Stimulated activated CD8-positive, alpha-beta memory T cell treated with anti-CD3 and anti-CD28 coated beads, Interleukin-4, amount 100 ng/mL, for 24 hours (primary cell): ENCODE measurements at regions not wholly inside any gene's neighbourhood (a gene's known extent, or its start where the extent isn't known, plus 50 kb on each side); places are given as distances from the start of the nearest gene placed in this dataset.

Experiments used
- DNase-seq: peaks from one replicate; pipeline ENCODE4 v3.0.0-alpha.2; 2020; ENCODE audit warnings: low read depth

DNA sequence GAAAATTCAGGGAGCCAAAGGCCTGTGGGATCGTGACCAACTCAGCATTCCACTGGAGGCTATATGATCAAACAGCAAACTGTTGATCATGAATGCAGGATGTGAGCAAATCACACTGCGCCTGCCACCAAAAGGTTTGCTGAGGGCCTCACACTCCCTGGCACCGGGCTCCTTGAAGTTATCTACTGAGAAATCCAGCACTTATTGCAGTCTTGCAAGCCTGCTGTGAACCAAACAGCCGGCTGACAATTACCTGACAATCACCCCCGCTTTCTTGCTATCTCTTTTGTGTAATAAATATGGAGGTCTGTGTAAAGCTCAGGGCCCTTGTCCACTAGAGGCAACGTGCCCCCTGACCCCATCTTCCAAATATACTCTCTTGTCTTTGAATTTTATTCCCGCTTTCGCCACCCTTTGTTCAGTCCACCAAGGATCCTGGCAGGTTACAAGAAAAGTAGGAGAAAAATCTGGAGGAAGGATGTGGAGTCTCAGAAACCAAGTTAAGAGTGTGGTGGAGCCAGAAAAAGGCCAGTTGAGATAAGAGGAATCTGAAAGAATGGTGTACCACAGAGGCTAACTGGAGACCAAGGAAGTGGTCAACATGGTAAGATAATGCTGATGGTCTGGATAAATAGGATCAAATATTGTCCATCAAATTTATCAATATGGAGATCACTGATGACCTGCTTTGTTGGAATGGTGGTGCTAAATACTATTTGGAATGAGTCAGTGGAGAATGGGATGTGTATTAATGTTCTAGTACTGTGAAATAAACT lies 229.2 kb downstream of the ALX1 start:
- DNase-seq = no peak

- no peak for DNase-seq
Observed at GRCh38 chr12:85509857-85510256, 229.8 kb downstream of the ALX1 start.

DNA sequence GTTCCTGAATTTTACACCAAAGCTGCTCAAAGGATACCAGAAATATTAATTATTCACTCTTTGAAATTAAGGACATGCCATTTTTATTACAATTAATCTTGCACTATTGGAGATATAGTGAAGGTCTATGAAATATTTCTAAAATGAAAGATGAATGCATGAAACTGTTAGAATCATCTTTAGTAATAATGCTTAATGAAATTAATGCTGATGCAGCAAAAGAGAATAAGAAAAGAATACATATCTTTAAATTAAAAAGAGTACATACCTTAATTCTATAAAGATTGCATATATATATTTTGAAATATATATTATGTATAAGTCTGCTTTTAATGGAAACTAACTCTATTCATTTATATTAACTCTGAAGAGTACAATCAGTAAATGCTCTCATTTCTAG lies 236.0 kb downstream of the ALX1 start:
- DNase-seq = no peak

DNA sequence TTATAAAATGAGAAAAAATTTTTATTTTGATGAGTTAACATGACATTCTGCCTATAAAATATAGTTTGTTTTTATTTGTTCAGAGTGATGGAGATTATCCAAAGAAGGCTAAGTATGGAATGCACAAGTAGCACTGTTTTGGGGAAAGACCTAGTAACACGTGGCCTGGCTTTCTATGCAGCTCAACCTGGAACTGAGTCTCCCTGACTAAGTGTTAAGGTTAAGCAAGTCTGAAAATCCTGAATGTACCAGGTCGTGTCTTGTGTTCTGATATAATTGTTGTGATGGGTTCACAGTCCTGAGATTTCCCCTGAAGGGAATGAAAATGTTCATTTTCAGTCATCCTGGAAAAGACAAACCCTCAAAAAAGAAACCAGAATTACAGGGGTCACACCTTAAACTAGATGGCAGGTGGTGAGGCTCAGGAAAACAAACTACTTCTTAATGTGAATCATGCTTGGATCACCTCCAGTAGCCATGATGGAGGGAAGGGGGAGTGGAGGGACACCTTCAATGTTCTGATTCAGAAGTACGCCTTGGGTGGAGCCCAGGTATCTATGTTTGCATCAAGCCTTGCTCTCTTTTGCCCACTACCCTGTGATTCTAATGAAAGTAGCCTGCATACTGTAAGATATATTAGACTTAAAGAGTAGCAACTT lies 236.8 kb downstream of the ALX1 start:
- no peak for DNase-seq

GRCh38 chr12:85519163-85519562 lies 239.1 kb downstream of the ALX1 start:
- DNase-seq = no peak

- no peak for DNase-seq
Observed at GRCh38 chr12:85523197-85523596, 243.2 kb downstream of the ALX1 start.

DNA sequence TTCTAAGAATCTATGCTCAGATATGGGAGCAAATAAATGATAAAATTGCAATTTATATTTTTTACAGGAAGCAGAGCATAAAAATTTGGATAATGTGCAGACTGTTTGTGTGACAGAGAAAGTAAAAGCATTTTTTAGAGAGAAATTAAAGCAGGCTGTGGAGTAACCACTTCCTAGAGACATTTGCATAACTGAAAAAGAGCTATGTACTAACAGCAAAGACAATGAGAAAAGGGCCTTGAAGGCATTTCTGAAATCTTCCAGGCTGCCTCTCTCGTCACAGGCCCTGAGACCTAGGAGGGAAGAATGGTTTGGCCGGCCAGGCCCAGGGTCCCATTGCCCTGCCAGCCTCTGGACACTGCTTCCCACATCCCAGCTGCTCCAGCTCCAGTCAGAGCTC lies 247.2 kb downstream of the ALX1 start:
- DNase-seq = no peak

GRCh38 chr12:85529896-85530295 lies 249.9 kb downstream of the ALX1 start:
- no peak for DNase-seq

GRCh38 chr12:85530456-85530855 lies 250.4 kb downstream of the ALX1 start:
- no peak for DNase-seq

DNA sequence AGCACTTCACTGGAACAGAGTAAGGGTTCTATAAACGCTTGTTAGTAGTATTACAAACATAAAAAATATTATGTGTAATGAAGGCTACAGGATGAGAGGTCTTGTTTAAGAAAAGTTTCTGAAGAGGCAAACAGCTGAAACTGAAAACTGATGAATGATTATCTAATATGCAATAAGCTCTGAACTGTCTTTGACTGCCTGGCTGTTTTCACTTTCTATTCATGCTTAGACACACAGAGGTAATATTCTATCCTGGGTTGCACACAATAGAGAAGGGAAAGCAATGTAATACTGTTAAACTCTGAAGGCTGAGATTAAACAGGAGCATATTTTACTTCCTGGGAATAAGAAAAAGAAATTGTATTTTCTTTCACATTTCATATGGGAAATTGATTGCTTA lies 251.3 kb downstream of the ALX1 start:
- no peak for DNase-seq

DNA sequence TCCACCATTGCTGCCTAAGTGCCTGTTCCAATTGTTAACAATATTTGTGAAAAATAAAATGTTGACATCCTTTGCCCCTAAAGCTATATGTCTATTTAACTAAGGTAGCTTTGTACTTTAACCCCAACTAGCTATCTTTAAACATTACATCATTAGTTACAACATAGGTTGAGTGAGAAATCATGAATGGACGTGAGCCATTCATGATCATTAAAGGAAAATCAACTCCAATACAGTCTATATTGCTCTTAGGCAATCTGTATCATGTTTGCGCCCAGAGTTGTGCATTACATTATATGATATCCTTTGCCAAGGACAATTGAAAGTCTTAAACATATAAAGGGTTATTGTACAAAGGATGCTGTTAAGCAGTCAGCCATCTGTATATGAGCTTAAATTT lies 269.6 kb downstream of the ALX1 start:
- DNase-seq = no peak

- DNase-seq = no peak
Observed at GRCh38 chr12:85550924-85551323, 270.9 kb downstream of the ALX1 start.

DNA sequence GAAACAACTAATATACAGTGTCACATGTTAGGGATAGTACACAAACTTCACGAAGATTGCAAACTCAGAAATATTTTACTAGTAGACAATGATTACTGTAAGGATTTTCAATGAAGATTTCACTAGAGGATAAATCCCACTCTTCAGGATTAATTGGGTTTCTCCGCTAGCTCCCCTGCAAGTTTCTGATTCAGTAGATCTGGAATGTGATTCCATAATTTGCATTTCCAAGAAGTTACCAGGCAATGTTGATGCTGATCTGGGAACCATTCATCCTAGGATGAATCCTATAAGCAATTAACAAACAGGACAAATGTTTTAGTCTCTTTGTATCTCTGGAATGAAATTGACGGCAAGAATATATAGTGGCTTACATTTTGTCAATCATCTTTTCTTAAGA lies 272.4 kb downstream of the ALX1 start:
- DNase-seq = no peak

DNA sequence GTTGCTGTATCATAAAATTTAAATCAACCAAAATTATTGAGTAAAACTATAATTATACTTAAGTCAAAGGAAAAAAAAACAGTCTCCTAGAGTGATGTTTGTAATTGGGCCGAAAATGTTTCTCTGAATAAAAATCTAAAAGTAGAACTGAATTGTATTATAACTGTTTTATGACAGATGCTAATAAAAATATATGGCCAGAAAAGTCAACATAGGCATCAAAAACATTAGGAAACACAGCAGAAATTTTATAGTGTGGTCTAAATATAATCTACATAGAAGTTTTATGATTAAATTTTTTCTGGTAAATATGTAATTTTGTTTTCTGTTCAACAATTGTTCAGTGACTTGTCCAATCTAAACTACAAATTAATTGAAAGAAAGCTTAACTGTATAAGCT lies 277.8 kb downstream of the ALX1 start:
- no peak for DNase-seq

DNA sequence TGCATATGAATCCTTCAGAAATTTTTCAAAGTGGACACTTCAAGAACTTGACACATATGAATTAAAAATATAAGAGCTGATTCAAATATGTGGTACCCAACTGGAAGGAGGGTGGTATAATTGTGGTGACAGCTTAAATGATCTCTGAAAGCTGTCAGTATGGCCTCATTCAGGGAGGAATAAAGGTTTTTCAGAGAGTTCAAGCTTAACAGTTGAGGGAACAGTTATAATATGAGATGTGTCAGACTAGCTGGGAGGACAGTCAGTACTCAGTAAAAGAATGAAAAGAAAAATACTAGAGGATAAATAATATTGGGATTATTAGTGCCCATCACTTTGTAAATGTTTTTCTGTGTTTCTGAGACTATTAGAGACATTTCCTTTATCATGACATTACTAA lies 277.5 kb downstream of the RASSF9 start:
- no peak for DNase-seq

GRCh38 chr12:85559127-85559526 lies 277.1 kb downstream of the RASSF9 start:
- no peak for DNase-seq

DNA sequence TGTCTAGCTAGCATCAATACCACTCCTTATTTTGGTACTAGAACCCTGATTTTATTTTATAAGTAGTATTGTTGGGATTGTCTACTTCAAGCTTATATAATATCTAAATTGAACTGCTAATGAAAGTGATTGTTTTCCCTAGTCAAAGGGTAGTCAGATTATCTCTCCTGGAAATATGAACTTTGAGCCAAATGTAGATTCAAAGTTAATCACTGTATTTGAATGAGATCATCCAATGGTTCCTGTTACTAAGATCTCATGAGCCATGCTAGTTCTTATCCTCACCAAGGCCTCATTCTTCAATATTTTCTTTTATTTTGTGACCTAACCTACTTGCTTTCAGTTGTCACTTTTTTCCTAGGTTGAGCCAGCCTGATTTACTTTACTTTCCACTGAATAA lies 276.7 kb downstream of the RASSF9 start:
- DNase-seq = no peak

DNA sequence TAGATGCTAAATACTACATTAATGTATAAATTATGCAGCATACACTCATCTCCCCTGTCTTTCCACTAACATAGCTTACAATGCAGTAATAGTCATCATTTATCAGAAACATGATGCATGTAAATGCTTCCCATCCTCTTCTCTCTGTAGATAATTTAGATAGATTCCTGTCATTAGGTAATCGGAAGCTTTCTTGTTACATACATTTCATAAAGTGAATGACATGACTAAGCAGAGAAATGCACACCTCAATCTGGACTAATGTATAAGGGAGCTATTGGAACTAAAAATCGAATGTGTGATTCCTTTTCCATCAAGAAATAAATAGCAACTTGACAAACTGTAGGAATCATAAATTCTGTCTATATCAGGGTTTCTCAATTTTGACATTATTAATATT lies 273.4 kb downstream of the RASSF9 start:
- no peak for DNase-seq

DNA sequence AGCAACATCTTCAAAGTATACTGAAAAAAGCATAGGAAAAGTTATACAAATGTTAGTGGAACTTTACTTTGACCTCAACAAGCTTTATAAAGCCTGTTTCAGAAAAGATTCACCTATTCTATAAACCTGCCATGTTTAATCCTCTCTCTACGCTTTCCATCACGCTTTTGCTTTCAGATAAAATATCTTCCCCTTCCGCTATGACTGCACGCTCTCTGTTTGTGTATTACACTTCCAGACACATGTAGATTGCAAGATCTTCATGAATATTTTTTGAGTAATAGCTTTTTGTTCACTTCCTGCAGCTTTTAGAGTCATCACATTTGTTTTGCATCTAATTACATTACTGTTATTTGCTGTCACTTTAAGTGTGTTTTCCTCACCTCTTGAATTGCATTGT lies 271.4 kb downstream of the RASSF9 start:
- no peak for DNase-seq

DNA sequence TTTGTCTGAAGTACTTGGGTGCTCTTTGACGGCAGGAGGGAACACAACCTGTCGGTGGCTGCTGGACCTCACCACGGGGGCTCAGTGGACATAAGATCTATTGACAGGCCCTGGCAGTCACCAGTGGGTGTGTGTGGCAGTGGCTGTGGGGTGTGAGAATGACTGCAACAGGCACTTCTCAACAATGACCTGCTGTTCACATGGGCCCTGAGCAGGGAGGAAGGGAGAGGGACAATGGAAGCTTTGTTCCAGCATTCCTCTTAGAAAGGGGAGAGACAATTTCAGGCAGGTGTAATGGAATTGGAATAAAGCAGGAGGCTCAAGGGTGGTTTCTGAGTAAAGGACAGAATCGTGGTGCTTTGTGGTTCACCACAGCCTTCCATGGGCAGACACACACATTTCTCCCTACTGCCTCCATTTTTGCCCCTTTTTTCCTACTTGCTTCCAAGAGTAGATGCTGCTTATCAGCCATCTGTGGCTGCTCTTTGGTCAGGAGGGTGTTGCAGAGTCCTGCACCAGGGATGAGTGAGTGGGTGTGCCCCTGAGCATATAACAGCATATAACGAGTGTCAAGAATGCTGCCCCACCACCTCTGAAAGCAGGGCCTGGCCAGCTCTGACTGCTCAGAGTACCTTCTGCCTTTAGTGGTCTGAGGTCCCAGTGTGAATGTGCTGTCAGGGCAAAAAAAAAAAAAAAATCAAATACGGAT lies 267.7 kb downstream of the RASSF9 start:
- DNase-seq = no peak

DNA sequence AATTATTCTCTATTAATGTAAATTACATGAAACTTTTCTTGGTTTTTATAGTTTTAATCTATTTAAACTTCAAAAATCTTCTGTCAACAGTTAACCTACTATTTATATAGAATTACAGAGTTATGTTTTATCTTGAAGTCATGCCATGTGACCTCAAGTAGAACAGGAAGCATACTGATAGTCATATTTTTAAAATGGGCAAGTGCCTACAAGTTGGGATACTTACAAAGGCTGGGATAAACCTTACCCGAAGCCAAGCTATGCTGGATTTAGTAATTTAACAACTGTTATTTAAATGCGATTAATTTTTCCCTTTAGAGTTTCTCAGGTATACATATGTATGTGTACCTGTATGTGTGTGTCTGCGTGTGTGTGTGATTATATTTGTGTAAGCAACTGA lies 266.9 kb downstream of the RASSF9 start:
- no peak for DNase-seq

DNA sequence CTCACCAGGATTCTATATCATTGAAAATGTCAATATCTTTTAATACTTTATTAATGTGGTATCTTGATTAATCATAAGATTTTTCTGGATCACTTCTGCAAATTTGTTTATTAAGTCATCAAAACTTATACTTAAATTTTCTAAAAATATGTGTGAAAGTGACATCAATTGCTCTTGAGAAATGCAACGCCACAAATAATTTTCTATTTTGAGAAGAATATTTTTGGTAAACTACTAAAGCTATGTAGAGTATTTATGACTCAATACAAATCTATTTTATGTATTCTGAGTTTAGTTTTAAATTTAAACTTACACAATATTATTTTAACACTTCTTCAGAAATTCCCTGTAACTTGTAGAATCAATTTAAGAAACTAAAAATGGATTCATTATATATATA lies 263.3 kb downstream of the RASSF9 start:
- DNase-seq = no peak

DNA sequence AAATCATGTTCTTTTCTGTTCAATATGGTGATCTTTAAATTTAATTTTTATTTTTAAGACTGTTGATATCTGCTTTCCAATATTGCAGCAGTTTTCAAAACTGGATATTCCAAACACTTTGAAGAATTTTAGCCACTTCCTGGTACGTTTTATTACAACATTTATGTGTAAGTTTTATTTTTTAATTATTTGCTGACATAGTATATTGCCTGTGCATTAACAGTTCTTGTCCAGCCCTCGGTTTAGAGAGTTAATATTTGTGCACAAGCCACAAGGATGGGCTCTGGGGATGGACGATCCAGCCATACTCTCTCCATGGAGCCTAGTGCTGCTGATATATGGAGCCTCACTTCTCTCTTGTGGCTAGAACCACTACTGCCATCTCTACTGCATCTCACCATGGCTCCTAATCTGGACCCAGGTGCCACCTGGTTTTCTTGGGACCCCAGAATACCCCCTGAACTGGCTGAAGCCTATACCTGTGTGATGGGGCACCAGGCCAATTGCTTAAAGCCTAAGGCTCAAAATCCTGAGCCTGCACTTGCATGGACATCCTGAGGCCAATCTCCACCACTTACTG lies 262.5 kb downstream of the RASSF9 start:
- no peak for DNase-seq
